H1 (cell line): ENCODE measurements at regions not wholly inside any gene's neighbourhood (a gene's known extent, or its start where the extent isn't known, plus 50 kb on each side); places are given as distances from the start of the nearest gene placed in this dataset.

ENCODE experiments used
- ATF3 ChIP-seq: IDR thresholded peaks from 2 replicates; pipeline ENCODE4 v1.6.1; 2011; ENCODE audit warnings: low read depth, mild to moderate bottlenecking, low read length; ENCODE audit not compliant: insufficient read depth
- BCL11A ChIP-seq, 2 experiments: IDR thresholded peaks; one replicate each; pipeline ENCODE4 v1.6.1; 2011; ENCODE audit warnings: low read depth in 2 of 2, low read length in 2 of 2, mild to moderate bottlenecking in 2 of 2
- CHD7 ChIP-seq: fragments of 300-600 bp; sonication (generic); IDR thresholded peaks from 2 replicates; pipeline ENCODE4 v1.7.1; 2012; ENCODE audit warnings: low read length, moderate library complexity, mild to moderate bottlenecking, inconsistent platforms; ENCODE audit not compliant: insufficient replicate concordance
- HDAC2 ChIP-seq, 2 experiments: fragments of 300-600 bp in 1 of 2; sonication (generic) in 1 of 2; IDR thresholded peaks; 2 replicates each; pipeline ENCODE4 v1.6.1; 2011 to 2012; ENCODE audit warnings: low read depth in 2 of 2, low read length in 2 of 2, mild to moderate bottlenecking in 2 of 2, moderate library complexity in 2 of 2, borderline replicate concordance in 1 of 2, inconsistent platforms in 1 of 2
- KDM4A ChIP-seq: IDR thresholded peaks from one replicate; pipeline ENCODE4 v1.7.1; 2012; ENCODE audit warnings: low read depth, mild to moderate bottlenecking, moderate library complexity, low read length, inconsistent platforms; ENCODE audit not compliant: severe bottlenecking
- PHF8 ChIP-seq: fragments of 200-600 bp; sonication (generic); conservative IDR thresholded peaks from 2 replicates; pipeline ENCODE4 v1.7.1; 2012; ENCODE audit warnings: low read depth, mild to moderate bottlenecking, inconsistent platforms, low read length, moderate library complexity
- POLR2AphosphoS5 ChIP-seq: IDR thresholded peaks from 2 replicates; pipeline ENCODE4 v1.6.1; 2011; ENCODE audit warnings: low read depth, low read length
- POU5F1 ChIP-seq: IDR thresholded peaks from 2 replicates; pipeline ENCODE4 v1.6.1; 2011; ENCODE audit warnings: low read depth, mild to moderate bottlenecking, low read length, moderate library complexity
- RBBP5 ChIP-seq: IDR thresholded peaks from 2 replicates; pipeline ENCODE4 v1.7.1; 2012; ENCODE audit warnings: low read depth, mild to moderate bottlenecking, inconsistent platforms, low read length, moderate library complexity, borderline replicate concordance
- RNF2 ChIP-seq: fragments of 200-900, 300-1000 bp; sonication (generic); IDR thresholded peaks from 2 replicates; pipeline ENCODE4 v1.7.1; 2016; ENCODE audit warnings: borderline replicate concordance, low read depth, mild to moderate bottlenecking, antibody characterized with exemption, low read length; ENCODE audit not compliant: poor library complexity, severe bottlenecking; ENCODE audit errors: missing control alignments
- SP1 ChIP-seq: IDR thresholded peaks from 2 replicates; pipeline ENCODE4 v1.6.1; 2011; ENCODE audit warnings: low read depth, low read length

GRCh38 chr10:128608791-128609190, 482.6 kb upstream of the MKI67 start (continued):
- TF ChIP-seq CHD7 (no peak), HDAC2 (IDR thresholded peaks at IDR 0.05; ENCODE audit: borderline replicate concordance in 1 of 2, low read depth in 2 of 2, low read length in 2 of 2) (no peak), KDM4A (no peak), SP1 (no peak), ATF3 (no peak), POLR2AphosphoS5 (no peak), RBBP5 (no peak), PHF8 (no peak), POU5F1 (no peak), BCL11A (IDR thresholded peaks at IDR 0.05; ENCODE audit: low read depth in 2 of 2, low read length in 2 of 2) (no peak), RNF2 (no peak)
